DOHH2 (cell line): ENCODE measurements at regions not wholly inside any gene's neighbourhood (a gene's known extent, or its start where the extent isn't known, plus 50 kb on each side); places are given as distances from the start of the nearest gene placed in this dataset.

Source experiments
- H3F3A ChIP-seq: fragments of 200-600 bp; sonication (generic), shearing (Covaris generic); 2 replicates; pipeline ENCODE4 v1.6.0; 2016; ENCODE audit warnings: antibody characterized with exemption, mild to moderate bottlenecking; ENCODE audit not compliant: control insufficient read depth, insufficient read depth
- H3K27ac ChIP-seq: fragments of 200-600 bp; sonication (generic); 2 replicates; pipeline ENCODE4 v1.5.1; 2014; ENCODE audit warnings: low read depth, mild to moderate bottlenecking, low read length, moderate library complexity
- H3K27me3 ChIP-seq: fragments of 200-600 bp; sonication (generic); 2 replicates; pipeline ENCODE4 v1.6.1; 2014; ENCODE audit warnings: mild to moderate bottlenecking, low read length, mixed read lengths; ENCODE audit not compliant: control insufficient read depth
- H3K36me3 ChIP-seq: fragments of 200-600 bp; sonication (generic); 2 replicates; pipeline ENCODE4 v1.6.1; 2014; ENCODE audit warnings: mild to moderate bottlenecking, low read length, moderate library complexity, mixed read lengths; ENCODE audit not compliant: control insufficient read depth
- H3K4me1 ChIP-seq: fragments of 200-600 bp; sonication (generic); 2 replicates; pipeline ENCODE4 v1.6.1; 2014; ENCODE audit warnings: mild to moderate bottlenecking, low read length, mixed read lengths; ENCODE audit not compliant: control insufficient read depth
- H3K4me2 ChIP-seq: fragments of 200-600 bp; sonication (generic); 2 replicates; pipeline ENCODE4 v1.6.0; 2014; ENCODE audit warnings: mild to moderate bottlenecking, low read length, moderate library complexity
- H3K4me3 ChIP-seq: fragments of 200-600 bp; sonication (generic); 2 replicates; pipeline ENCODE4 v1.5.1; 2014; ENCODE audit warnings: mild to moderate bottlenecking, low read length, mixed read lengths
- H3K79me2 ChIP-seq: fragments of 200-600 bp; sonication (generic); 2 replicates; pipeline ENCODE4 v1.6.1; 2014; ENCODE audit warnings: mild to moderate bottlenecking, low read length, mixed read lengths; ENCODE audit not compliant: control insufficient read depth
- H3K9me2 ChIP-seq: fragments of 200-600 bp; sonication (generic); replicated peaks from 2 replicates; pipeline ENCODE4 v1.6.1; 2014; ENCODE audit warnings: mild to moderate bottlenecking, low read length, mixed read lengths; ENCODE audit not compliant: control insufficient read depth
- H3K9me3 ChIP-seq: fragments of 200-600 bp; sonication (generic); 2 replicates; pipeline ENCODE4 v1.6.1; 2014; ENCODE audit warnings: antibody characterized with exemption, low read length, mixed read lengths; ENCODE audit not compliant: control insufficient read depth, insufficient read depth
- H4K20me1 ChIP-seq: fragments of 200-600 bp; sonication (generic); 2 replicates; pipeline ENCODE4 v1.6.0; 2014; ENCODE audit warnings: low read depth, mild to moderate bottlenecking, antibody characterized with exemption, low read length, moderate library complexity; ENCODE audit not compliant: control insufficient read depth, insufficient read depth
- CTCF ChIP-seq: fragments of 200-600 bp; sonication (generic); IDR thresholded peaks from one replicate; pipeline ENCODE4 v1.5.1; 2014; ENCODE audit warnings: antibody characterized with exemption, mild to moderate bottlenecking, low read depth, low read length; ENCODE audit not compliant: poor library complexity, severe bottlenecking
- EZH2phosphoT487 ChIP-seq: fragments of 200-600 bp; sonication (generic); IDR thresholded peaks from 2 replicates; pipeline ENCODE4 v1.6.1; 2017; ENCODE audit warnings: borderline replicate concordance, mild to moderate bottlenecking, antibody characterized with exemption, low read length, moderate library complexity, mixed read lengths

GRCh38 chr4:178026999-178027398, 584.8 kb upstream of the AGA start:
- H3F3A ChIP-seq: no peaks in the 10 kb centered on the region
- TF ChIP-seq CTCF: no peak
- no peak for TF ChIP-seq EZH2phosphoT487
- no peak overlapping the region for H3K27ac ChIP-seq
- H3K9me2 ChIP-seq: no peaks in the 10 kb centered on the region
- H3K4me1 ChIP-seq: no peaks in the 10 kb centered on the region
- no peaks in the 10 kb centered on the region for H3K27me3 ChIP-seq
- no peaks in the 10 kb centered on the region for H4K20me1 ChIP-seq
- no peaks in the 10 kb centered on the region for H3K9me3 ChIP-seq
- no peak overlapping the region for H3K4me2 ChIP-seq
- no peaks in the 10 kb centered on the region for H3K36me3 ChIP-seq
- H3K4me3 ChIP-seq: no peak overlapping the region
- no peaks in the 10 kb centered on the region for H3K79me2 ChIP-seq

GRCh38 chr4:178027796-178028195, 585.6 kb upstream of the AGA start:
- H3K36me3 ChIP-seq: no peaks in the 10 kb centered on the region
- H3K4me3 ChIP-seq: no peak overlapping the region
- no peaks in the 10 kb centered on the region for H4K20me1 ChIP-seq
- no peaks in the 10 kb centered on the region for H3K9me2 ChIP-seq
- no peaks in the 10 kb centered on the region for H3K9me3 ChIP-seq
- H3F3A ChIP-seq: no peaks in the 10 kb centered on the region
- H3K79me2 ChIP-seq: no peaks in the 10 kb centered on the region
- H3K27me3 ChIP-seq: no peaks in the 10 kb centered on the region
- no peak overlapping the region for H3K27ac ChIP-seq
- TF ChIP-seq CTCF (no peak), EZH2phosphoT487 (no peak)
- no peak overlapping the region for H3K4me2 ChIP-seq
- no peaks in the 10 kb centered on the region for H3K4me1 ChIP-seq

- Histone ChIP-seq H3K4me2 (no peak overlapping the region), H3K79me2 (no peaks in the 10 kb centered on the region), H3K27ac (no peak overlapping the region), H3K4me1 (no peaks in the 10 kb centered on the region), H4K20me1 (no peaks in the 10 kb centered on the region), H3F3A (no peaks in the 10 kb centered on the region), H3K9me3 (no peaks in the 10 kb centered on the region), H3K36me3 (no peaks in the 10 kb centered on the region), H3K4me3 (no peak overlapping the region), H3K27me3 (no peaks in the 10 kb centered on the region), H3K9me2 (no peaks in the 10 kb centered on the region)
- TF ChIP-seq CTCF (no peak), EZH2phosphoT487 (no peak)
Observed at GRCh38 chr4:178028481-178028880, 586.2 kb upstream of the AGA start.
